Glomerular visceral epithelial cell (primary cell): ENCODE measurements at regions not wholly inside any gene's neighbourhood (a gene's known extent, or its start where the extent isn't known, plus 50 kb on each side); places are given as distances from the start of the nearest gene placed in this dataset.
A peak's percentile ranks its signal among the peaks of the same experiment; 100 is the strongest.

Source experiments
- DNase-seq: peaks from one replicate; pipeline ENCODE4 v3.0.0-alpha.2; 2016; ENCODE audit errors: extremely low spot score

- DNase-seq, result no peak
These were observed 581.7 kb downstream of the MRPL39 start for GRCh38 chr21:25025596-25025995.

- no peak for DNase-seq
These were observed 582.6 kb downstream of the MRPL39 start for GRCh38 chr21:25024639-25025038.

GRCh38 chr21:25005388-25005787, 601.9 kb downstream of the MRPL39 start:
- DNase-seq, result peak; percentile 12

- no peak for DNase-seq
These were observed 604.6 kb downstream of the MRPL39 start for GRCh38 chr21:25002676-25003075.

- no peak for DNase-seq
These were observed 612.1 kb downstream of the MRPL39 start for GRCh38 chr21:24995216-24995615.

- DNase-seq, result no peak
These were observed 612.6 kb downstream of the MRPL39 start for GRCh38 chr21:24994717-24995116.

- no peak for DNase-seq
These were observed 617.8 kb downstream of the MRPL39 start for GRCh38 chr21:24989516-24989915.

GRCh38 chr21:24988941-24989340, 618.3 kb downstream of the MRPL39 start:
- no peak for DNase-seq

GRCh38 chr21:24976238-24976637, 631.0 kb downstream of the MRPL39 start:
- DNase-seq, result no peak

- DNase-seq, result no peak
These were observed 638.2 kb downstream of the MRPL39 start for GRCh38 chr21:24969068-24969467.

- DNase-seq, result no peak
These were observed 651.9 kb downstream of the MRPL39 start for GRCh38 chr21:24955275-24955961.

- no peak for DNase-seq
These were observed 659.1 kb downstream of the MRPL39 start for GRCh38 chr21:24948186-24948585.

- no peak for DNase-seq
These were observed 661.4 kb downstream of the MRPL39 start for GRCh38 chr21:24945910-24946309.

- no peak for DNase-seq
These were observed 665.7 kb downstream of the MRPL39 start for GRCh38 chr21:24941316-24942185.

- no peak for DNase-seq
These were observed 668.0 kb downstream of the MRPL39 start for GRCh38 chr21:24939291-24939690.

- DNase-seq, result no peak
These were observed 668.7 kb downstream of the MRPL39 start for GRCh38 chr21:24938573-24938972.

- DNase-seq, result no peak
These were observed 671.3 kb downstream of the MRPL39 start for GRCh38 chr21:24935991-24936390.

GRCh38 chr21:24910591-24910990, 696.7 kb downstream of the MRPL39 start:
- DNase-seq, result no peak

GRCh38 chr21:24903994-24904635, 703.2 kb downstream of the MRPL39 start:
- no peak for DNase-seq

- no peak for DNase-seq
These were observed 708.1 kb downstream of the MRPL39 start for GRCh38 chr21:24899138-24899537.

GRCh38 chr21:24897883-24898282, 709.4 kb downstream of the MRPL39 start:
- DNase-seq, result peak; percentile 11

GRCh38 chr21:24896735-24897124, 710.6 kb downstream of the MRPL39 start:
- DNase-seq, result no peak
